ENCODE measurements at regions not wholly inside any gene's neighbourhood (a gene's known extent, or its start where the extent isn't known, plus 50 kb on each side); places are given as distances from the start of the nearest gene placed in this dataset.

- no peak for TF ChIP-seq CTCF (IDR thresholded peaks at IDR 0.05; ENCODE audit: low read depth, low read length)
- TF ChIP-seq POLR2A (IDR thresholded peaks at IDR 0.05; ENCODE audit: extremely low read depth, insufficient read length), result no peak
Measured at GRCh38 chr2:221810245-221810644, 238.1 kb upstream of the EPHA4 start.
